B cell (primary cell): ENCODE measurements at regions not wholly inside any gene's neighbourhood (a gene's known extent, or its start where the extent isn't known, plus 50 kb on each side); places are given as distances from the start of the nearest gene placed in this dataset.

Experiments
- ATAC-seq: fragments of 200-7000 bp; cut with Tn5 transposase; one replicate; pipeline ENCODE4 v1.10.0; 2021; ENCODE audit warnings: low read depth, mild to moderate bottlenecking, moderate number of reproducible peaks, moderate library complexity
- CTCF ChIA-PET: fragments of 350-600 bp; sonication (Branson Sonifier 250); formaldehyde crosslinking; loops from one replicate; lab custom pipeline; 2021; ENCODE audit warnings: antibody characterized with exemption, inconsistent platforms; lab: Charles Lee
- POLR2A ChIA-PET: fragments of 350-600 bp; sonication (Branson Sonifier 250); formaldehyde crosslinking; loops from one replicate; lab custom pipeline; 2021; ENCODE audit warnings: antibody characterized with exemption; lab: Charles Lee
- DNase-seq: peaks from one replicate; pipeline ENCODE4 v3.0.0; 2013
- H2AFZ ChIP-seq: 2 replicates; pipeline ENCODE4 v1.6.1; 2012; ENCODE audit warnings: mild to moderate bottlenecking, low read depth, low read length; ENCODE audit not compliant: insufficient read depth, poor library complexity, severe bottlenecking
- H3K27ac ChIP-seq, 2 donors: 1 replicate in 1 of 2; 2 replicates in 1 of 2; pipeline ENCODE4 v1.5.1; 2012 to 2013; ENCODE audit warnings: low read length in 2 of 2, mild to moderate bottlenecking in 2 of 2, moderate library complexity in 1 of 2
- H3K27me3 ChIP-seq, 4 experiments: fragments of 200-600 bp in 1 of 4; sonication (generic) in 1 of 4; replicated peaks in 1 of 4; 1 replicate in 2 of 4; 2 replicates in 2 of 4; pipeline versions ENCODE4 v1.6.1 to v1.7.0; 2013 to 2016; ENCODE audit warnings: low read length in 3 of 4, mild to moderate bottlenecking in 2 of 4, mixed read lengths in 1 of 4, moderate library complexity in 1 of 4; ENCODE audit not compliant: insufficient read depth in 4 of 4, control insufficient read depth in 3 of 4; ENCODE audit errors: control extremely low read depth in 1 of 4
- H3K36me3 ChIP-seq, 2 experiments: replicated peaks in 1 of 2; 1 replicate in 1 of 2; 2 replicates in 1 of 2; pipeline versions ENCODE4 v1.6.1 to v1.7.1; 2013; ENCODE audit warnings: low read length in 1 of 2; ENCODE audit not compliant: insufficient read depth in 2 of 2, control insufficient read depth in 1 of 2; ENCODE audit errors: control extremely low read depth in 1 of 2, extremely low read depth in 1 of 2
- H3K4me1 ChIP-seq, 2 donors: fragments of 200-600 bp in 1 of 2; sonication (generic) in 1 of 2; 1 replicate in 1 of 2; 2 replicates in 1 of 2; pipeline versions ENCODE4 v1.5.1 to v1.6.1; 2013 to 2017; ENCODE audit warnings: low read length in 2 of 2; ENCODE audit not compliant: control insufficient read depth in 2 of 2, insufficient read depth in 2 of 2
- H3K4me2 ChIP-seq: replicated peaks from 2 replicates; pipeline ENCODE3; 2012; ENCODE audit warnings: mild to moderate bottlenecking, low read depth, low read length; ENCODE audit not compliant: poor library complexity, severe bottlenecking
- H3K4me3 ChIP-seq, 5 experiments: fragments of 200-600 bp in 1 of 5; sonication (generic) in 1 of 5; 1 replicate in 3 of 5; 2 replicates in 2 of 5; pipeline versions ENCODE4 v1.5.1 to v1.7.0; 2011 to 2016; ENCODE audit warnings: low read length in 4 of 5, mild to moderate bottlenecking in 4 of 5, low read depth in 2 of 5, control low read depth in 1 of 5, moderate library complexity in 1 of 5; ENCODE audit not compliant: insufficient read depth in 1 of 5; ENCODE audit errors: control extremely low read depth in 1 of 5, extremely low read depth in 1 of 5
- H3K79me2 ChIP-seq: fragments of 200-600 bp; sonication (generic); one replicate; pipeline ENCODE4 v1.6.0; 2016; ENCODE audit warnings: low read length; ENCODE audit not compliant: control insufficient read depth, insufficient read depth
- H3K9ac ChIP-seq: fragments of 200-600 bp; sonication (generic); 2 replicates; pipeline ENCODE4 v1.6.1; 2017; ENCODE audit warnings: mild to moderate bottlenecking, low read length, moderate library complexity
- H3K9me3 ChIP-seq, 3 donors: one replicate each; pipeline versions ENCODE4 v1.6.1 to v1.7.1; 2013; ENCODE audit warnings: low read length in 2 of 3; ENCODE audit not compliant: control insufficient read depth in 2 of 3, insufficient read depth in 1 of 3; ENCODE audit errors: control extremely low read depth in 1 of 3
- H4K20me1 ChIP-seq: 2 replicates; pipeline ENCODE4 v1.6.0; 2012; ENCODE audit warnings: mild to moderate bottlenecking, low read length; ENCODE audit not compliant: insufficient read depth, control insufficient read depth, poor library complexity, severe bottlenecking
- H3K27ac Mint-ChIP-seq: one replicate; pipeline ENCODE4 v1.8.0; 2021; ENCODE audit warnings: mixed read lengths
- H3K27me3 Mint-ChIP-seq: one replicate; pipeline ENCODE4 v1.8.0; 2021; ENCODE audit warnings: mixed read lengths
- H3K4me1 Mint-ChIP-seq: one replicate; pipeline ENCODE4 v1.8.0; 2021; ENCODE audit warnings: mixed read lengths
- H3K4me3 Mint-ChIP-seq: one replicate; pipeline ENCODE4 v1.8.0; 2021; ENCODE audit warnings: mixed read lengths
- H3K9me3 Mint-ChIP-seq: one replicate; pipeline ENCODE4 v1.8.0; 2022; ENCODE audit warnings: mixed read lengths; ENCODE audit not compliant: insufficient read depth
- CTCF ChIP-seq: fragments of 200-600 bp; IDR thresholded peaks from one replicate; pipeline ENCODE4 v1.8.0; 2022; ENCODE audit warnings: antibody characterized with exemption, mild to moderate bottlenecking
- EZH2 ChIP-seq: IDR thresholded peaks from 2 replicates; pipeline ENCODE4 v1.6.1; 2012; ENCODE audit warnings: borderline replicate concordance, low read depth, mild to moderate bottlenecking, moderate library complexity, low read length; ENCODE audit not compliant: insufficient read depth, poor library complexity, severe bottlenecking
- WGBS: methylation state at CpG from one replicate; pipeline ENCODE4 v1.1.5; 2013; ENCODE audit warnings: missing lambda C conversion rate; ENCODE audit not compliant: insufficient coverage; 5-methylcytosine and 5-hydroxymethylcytosine counted together
- intact Hi-C: fragments of 100-400 bp; cut with micrococcal nuclease; formaldehyde crosslinking; loops from one replicate; pipeline ENCODE4 v1.10.0; 2022

- no peak overlapping the region for H2AFZ ChIP-seq
- ChIA-PET CTCF (no interaction called here), POLR2A (no interaction called here)
- H3K4me2 ChIP-seq: no peak overlapping the region
- no peaks in the 10 kb centered on the region for H3K27me3 ChIP-seq
- intact Hi-C loops: no loop called here
- ATAC-seq (no peak), DNase-seq (no peak)
- no peaks in the 10 kb centered on the region for H3K4me1 Mint-ChIP-seq
- no peaks in the 10 kb centered on the region for H3K79me2 ChIP-seq
- no peaks in the 10 kb centered on the region for H3K36me3 ChIP-seq
- no peaks in the 10 kb centered on the region for H3K9me3 Mint-ChIP-seq
- no peaks in the 10 kb centered on the region for H3K9me3 ChIP-seq
- H3K27me3 Mint-ChIP-seq: no peaks in the 10 kb centered on the region
- H3K27ac ChIP-seq: no peak overlapping the region
- no peak overlapping the region for H3K4me3 Mint-ChIP-seq
- no peak overlapping the region for H3K27ac Mint-ChIP-seq
- no peak for TF ChIP-seq EZH2
- TF ChIP-seq CTCF: no peak
- WGBS: 83% methylated on average over 5 of the region's 7 CpGs
- H3K4me1 ChIP-seq: no peaks in the 10 kb centered on the region
- no peak overlapping the region for H3K9ac ChIP-seq
- no peaks in the 10 kb centered on the region for H4K20me1 ChIP-seq
- no peak overlapping the region for H3K4me3 ChIP-seq
These were observed 287.7 kb upstream of the EMCN start for GRCh38 chr4:100805538-100805937.

- ChIA-PET POLR2A (no interaction called here), CTCF (no interaction called here)
- no peak for DNase-seq
- H3K4me2 ChIP-seq: no peak overlapping the region
- no peak overlapping the region for H3K4me3 ChIP-seq
- no peaks in the 10 kb centered on the region for H3K36me3 ChIP-seq
- no peaks in the 10 kb centered on the region for H3K27me3 ChIP-seq
- H3K9me3 ChIP-seq: no peaks in the 10 kb centered on the region
- ATAC-seq: no peak
- TF ChIP-seq CTCF: no peak
- TF ChIP-seq EZH2: no peak
- no peaks in the 10 kb centered on the region for H4K20me1 ChIP-seq
- Mint-ChIP-seq H3K27ac (no peak overlapping the region), H3K9me3 (no peaks in the 10 kb centered on the region), H3K4me3 (no peak overlapping the region), H3K27me3 (no peaks in the 10 kb centered on the region), H3K4me1 (no peaks in the 10 kb centered on the region)
- H3K9ac ChIP-seq: no peak overlapping the region
- no peaks in the 10 kb centered on the region for H3K4me1 ChIP-seq
- intact Hi-C loops: no loop called here
- H3K27ac ChIP-seq: no peak overlapping the region
- H3K79me2 ChIP-seq: no peaks in the 10 kb centered on the region
- no CpG with 5 or more reads among the region's 6 CpGs for WGBS
- H2AFZ ChIP-seq: no peak overlapping the region
These were observed 286.9 kb upstream of the EMCN start for GRCh38 chr4:100804576-100805360.
